Nephron (organoid): ENCODE measurements at regions not wholly inside any gene's neighbourhood (a gene's known extent, or its start where the extent isn't known, plus 50 kb on each side); places are given as distances from the start of the nearest gene placed in this dataset.

Experiments
- H3K27ac Mint-ChIP-seq, 3 experiments: 2 replicates each; pipeline ENCODE4 v1.8.0; 2020; ENCODE audit warnings: mixed read lengths in 3 of 3, mild to moderate bottlenecking in 2 of 3, moderate library complexity in 1 of 3
- H3K27me3 Mint-ChIP-seq: 2 replicates; pipeline ENCODE4 v1.8.0; 2021; ENCODE audit warnings: low read depth, mild to moderate bottlenecking, moderate library complexity, mixed read lengths
- H3K36me3 Mint-ChIP-seq: 2 replicates; pipeline ENCODE4 v1.8.0; 2020; ENCODE audit warnings: low read depth, mixed read lengths
- H3K4me1 Mint-ChIP-seq: 2 replicates; pipeline ENCODE4 v1.8.0; 2020; ENCODE audit warnings: mixed read lengths
- H3K4me3 Mint-ChIP-seq, 3 experiments: 2 replicates each; pipeline ENCODE4 v1.8.0; 2020; ENCODE audit warnings: mild to moderate bottlenecking in 3 of 3, mixed read lengths in 3 of 3, moderate library complexity in 2 of 3
- H3K9me3 Mint-ChIP-seq: 2 replicates; pipeline ENCODE4 v1.8.0; 2020; ENCODE audit warnings: mixed read lengths
- TF ChIP-seq, protein P1 (sequence below), 3 experiments: fragments of 200-600 bp; sonication (generic); IDR thresholded peaks; one replicate each; pipeline ENCODE4 v1.5.0; 2021; ENCODE audit warnings: antibody characterized with exemption in 3 of 3; ENCODE audit not compliant: unreplicated experiment in 3 of 3

DNA sequence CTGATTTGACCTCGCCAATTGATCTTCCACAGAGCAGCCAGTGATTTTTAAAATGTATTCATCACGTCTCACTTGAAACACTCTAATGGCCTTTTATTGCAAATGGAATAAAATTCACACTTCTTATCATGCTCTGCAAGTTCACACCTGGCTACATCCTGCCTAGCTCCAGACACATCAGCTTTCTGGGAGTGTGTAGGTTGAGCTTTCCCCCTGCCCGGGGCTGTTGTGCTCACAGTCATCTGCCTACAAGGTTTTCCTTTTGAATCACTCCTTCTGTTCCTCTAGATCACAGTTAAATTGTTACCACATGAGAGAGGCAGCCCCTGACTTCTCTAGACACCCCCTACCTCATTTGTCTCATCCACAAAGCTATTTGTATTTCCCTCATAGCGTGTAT is 674.5 kb downstream of the PRELID2 start:
- H3K4me1 Mint-ChIP-seq: peaks cover 32% of the 10 kb centered on the region
- H3K36me3 Mint-ChIP-seq: no peaks in the 10 kb centered on the region
- no peak overlapping the region for H3K4me3 Mint-ChIP-seq
- no peaks in the 10 kb centered on the region for H3K9me3 Mint-ChIP-seq
- TF ChIP-seq, protein P1, sequence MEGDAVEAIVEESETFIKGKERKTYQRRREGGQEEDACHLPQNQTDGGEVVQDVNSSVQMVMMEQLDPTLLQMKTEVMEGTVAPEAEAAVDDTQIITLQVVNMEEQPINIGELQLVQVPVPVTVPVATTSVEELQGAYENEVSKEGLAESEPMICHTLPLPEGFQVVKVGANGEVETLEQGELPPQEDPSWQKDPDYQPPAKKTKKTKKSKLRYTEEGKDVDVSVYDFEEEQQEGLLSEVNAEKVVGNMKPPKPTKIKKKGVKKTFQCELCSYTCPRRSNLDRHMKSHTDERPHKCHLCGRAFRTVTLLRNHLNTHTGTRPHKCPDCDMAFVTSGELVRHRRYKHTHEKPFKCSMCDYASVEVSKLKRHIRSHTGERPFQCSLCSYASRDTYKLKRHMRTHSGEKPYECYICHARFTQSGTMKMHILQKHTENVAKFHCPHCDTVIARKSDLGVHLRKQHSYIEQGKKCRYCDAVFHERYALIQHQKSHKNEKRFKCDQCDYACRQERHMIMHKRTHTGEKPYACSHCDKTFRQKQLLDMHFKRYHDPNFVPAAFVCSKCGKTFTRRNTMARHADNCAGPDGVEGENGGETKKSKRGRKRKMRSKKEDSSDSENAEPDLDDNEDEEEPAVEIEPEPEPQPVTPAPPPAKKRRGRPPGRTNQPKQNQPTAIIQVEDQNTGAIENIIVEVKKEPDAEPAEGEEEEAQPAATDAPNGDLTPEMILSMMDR (IDR thresholded peaks at IDR 0.05; ENCODE audit: unreplicated experiment in 3 of 3): no peak
- H3K27ac Mint-ChIP-seq: peak overlapping the region in 1 of 3 experiments; percentile 21
- H3K27me3 Mint-ChIP-seq: no peaks in the 10 kb centered on the region

DNA sequence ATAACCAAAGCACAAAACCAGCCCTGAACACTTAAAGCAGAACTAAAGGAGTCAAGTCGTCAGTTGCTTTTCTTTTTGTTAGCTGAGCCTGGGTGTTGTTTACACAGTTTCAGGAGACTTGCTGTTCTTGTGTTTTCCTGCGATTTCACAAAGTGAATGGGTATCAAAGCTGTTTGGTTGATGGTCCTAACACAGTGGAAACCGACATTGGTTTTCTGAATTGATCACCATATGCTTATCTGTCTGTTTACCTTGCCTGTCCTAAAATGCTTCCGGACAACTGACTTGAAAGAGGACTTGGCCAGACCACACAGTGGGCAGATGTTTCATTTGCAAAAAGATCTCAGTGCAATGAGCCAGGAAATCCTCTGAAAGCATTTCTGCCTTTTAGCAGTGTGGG is 676.4 kb downstream of the PRELID2 start:
- Mint-ChIP-seq H3K36me3 (no peaks in the 10 kb centered on the region), H3K27ac (peak overlapping the region in 1 of 3 experiments; percentile 23), H3K9me3 (no peaks in the 10 kb centered on the region), H3K27me3 (no peaks in the 10 kb centered on the region), H3K4me3 (no peak overlapping the region), H3K4me1 (peaks cover 21% of the 10 kb centered on the region)
- TF ChIP-seq, protein P1 (IDR thresholded peaks at IDR 0.05; ENCODE audit: unreplicated experiment in 3 of 3): no peak

DNA sequence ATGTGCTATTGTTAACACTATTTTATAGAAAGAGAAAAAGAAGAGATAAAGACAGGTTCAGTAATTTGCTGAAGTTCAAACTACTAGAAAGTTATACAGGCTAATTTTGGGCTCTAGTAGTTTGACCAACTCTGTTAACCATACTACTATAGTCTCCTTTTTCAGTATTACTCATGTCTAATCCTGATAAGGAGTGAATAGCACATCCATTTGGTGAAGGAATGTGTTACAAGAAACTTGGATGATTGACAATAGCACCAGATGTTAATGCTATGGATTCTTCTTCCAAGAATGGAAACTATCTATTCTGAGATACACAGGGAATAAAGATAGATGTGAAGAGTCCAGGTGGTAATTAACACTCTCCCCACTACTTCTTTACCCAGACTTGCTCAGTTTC is 677.3 kb downstream of the PRELID2 start:
- Mint-ChIP-seq H3K9me3 (no peaks in the 10 kb centered on the region), H3K36me3 (no peaks in the 10 kb centered on the region), H3K27me3 (no peaks in the 10 kb centered on the region), H3K4me1 (peaks cover 21% of the 10 kb centered on the region), H3K4me3 (no peak overlapping the region), H3K27ac (no peak overlapping the region)
- TF ChIP-seq, protein P1 (IDR thresholded peaks at IDR 0.05; ENCODE audit: unreplicated experiment in 3 of 3): no peak

DNA sequence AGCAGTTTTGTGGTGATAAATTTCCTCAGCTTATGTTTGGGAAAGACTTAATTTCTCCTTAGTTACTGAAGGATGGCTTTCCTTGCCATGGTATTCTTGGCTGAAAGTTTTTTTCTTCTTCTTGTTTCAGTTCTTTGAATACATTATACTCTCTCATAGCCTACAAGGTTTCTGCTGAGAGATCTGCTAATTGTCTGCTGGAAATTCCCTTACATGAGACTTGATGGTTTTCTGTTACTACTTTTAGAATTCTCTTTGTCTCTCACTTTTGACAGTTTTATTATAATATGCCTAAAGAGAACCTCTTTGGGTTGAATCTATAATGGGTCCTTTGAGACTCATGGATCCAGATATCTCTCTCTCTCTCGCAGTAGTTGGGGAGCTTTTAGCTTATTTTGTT is 693.6 kb downstream of the PRELID2 start:
- Mint-ChIP-seq H3K4me1 (no peaks in the 10 kb centered on the region), H3K27me3 (no peaks in the 10 kb centered on the region), H3K4me3 (no peak overlapping the region), H3K36me3 (no peaks in the 10 kb centered on the region), H3K27ac (peak overlapping the region in 1 of 3 experiments; percentile 33), H3K9me3 (peaks cover 5% of the 10 kb centered on the region)
- TF ChIP-seq, protein P1 (IDR thresholded peaks at IDR 0.05; ENCODE audit: unreplicated experiment in 3 of 3): no peak

DNA sequence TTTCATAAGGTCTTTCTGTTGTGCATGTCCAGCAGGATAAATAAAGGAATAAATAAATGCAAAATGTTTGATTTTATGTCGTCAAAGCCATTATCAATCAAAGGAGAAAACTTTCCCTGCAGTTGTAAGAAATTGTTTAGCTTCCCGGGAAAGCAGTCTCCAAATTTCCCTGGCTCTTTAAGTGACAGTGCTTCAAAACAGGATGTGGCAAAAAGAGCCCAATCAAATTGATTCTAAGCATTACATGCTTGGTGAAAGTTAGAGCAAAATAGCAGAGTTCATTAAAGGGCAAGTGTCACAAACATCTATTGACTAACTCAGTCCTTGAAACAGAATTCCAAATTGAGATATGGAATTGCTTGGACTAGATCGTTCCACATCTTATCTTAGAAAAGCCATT is 704.1 kb downstream of the PRELID2 start:
- H3K4me3 Mint-ChIP-seq: no peak overlapping the region
- no peak overlapping the region for H3K27ac Mint-ChIP-seq
- H3K9me3 Mint-ChIP-seq: no peaks in the 10 kb centered on the region
- no peaks in the 10 kb centered on the region for H3K27me3 Mint-ChIP-seq
- no peaks in the 10 kb centered on the region for H3K4me1 Mint-ChIP-seq
- TF ChIP-seq, protein P1 (IDR thresholded peaks at IDR 0.05; ENCODE audit: unreplicated experiment in 3 of 3): no peak
- H3K36me3 Mint-ChIP-seq: no peaks in the 10 kb centered on the region

DNA sequence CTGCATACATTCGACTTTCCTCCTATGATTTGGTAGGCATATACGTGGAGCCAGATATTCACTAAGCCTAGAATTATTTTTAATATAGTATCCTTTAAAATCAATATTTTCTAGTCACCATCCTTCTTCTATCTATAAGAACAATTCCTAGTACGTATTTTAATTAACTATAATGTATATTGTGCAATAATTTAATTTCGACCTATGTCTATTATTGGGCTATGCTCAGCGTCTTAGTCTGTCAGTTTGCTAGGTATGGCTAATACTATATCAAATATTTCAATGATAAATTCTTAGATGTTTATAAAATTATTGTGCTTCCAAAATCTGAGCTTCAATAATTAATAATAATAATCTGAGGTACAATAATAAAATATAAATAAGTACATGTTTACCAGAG is 705.3 kb downstream of the PRELID2 start:
- no peaks in the 10 kb centered on the region for H3K9me3 Mint-ChIP-seq
- H3K4me1 Mint-ChIP-seq: no peaks in the 10 kb centered on the region
- H3K27ac Mint-ChIP-seq: no peak overlapping the region

More for the DNA sequence above, 705.3 kb downstream of the PRELID2 start:
- Mint-ChIP-seq H3K4me3 (no peak overlapping the region), H3K36me3 (no peaks in the 10 kb centered on the region), H3K27me3 (no peaks in the 10 kb centered on the region)
- TF ChIP-seq, protein P1 (IDR thresholded peaks at IDR 0.05; ENCODE audit: unreplicated experiment in 3 of 3): no peak
